Tibial artery (tissue), 4 donors: ENCODE measurements at regions not wholly inside any gene's neighbourhood (a gene's known extent, or its start where the extent isn't known, plus 50 kb on each side); places are given as distances from the start of the nearest gene placed in this dataset.
"Not testable (repeated sequence)": the region's sequence is repeated elsewhere in the genome, so short reads cannot be mapped to it uniquely, and the experiment has no call there.

Experiments
- DNase-seq, 2 donors: peaks; one replicate each; pipeline ENCODE4 v3.0.0-alpha.2; 2019
- H3K27ac ChIP-seq, 2 donors: fragments of 200-600 bp; sonication (generic) in 1 of 2; 1 replicate in 1 of 2; 2 replicates in 1 of 2; pipeline ENCODE4 v1.5.1; 2018 to 2019; ENCODE audit warnings: mild to moderate bottlenecking in 1 of 2
- H3K27me3 ChIP-seq, 2 donors: fragments of 200-600 bp; sonication (generic) in 1 of 2; one replicate each; pipeline versions ENCODE4 v1.5.1 to v1.6.0; 2016 to 2019
- H3K36me3 ChIP-seq, 3 donors: fragments of 200-600 bp; sonication (generic) in 2 of 3; one replicate each; pipeline ENCODE4 v1.5.1; 2016 to 2019; ENCODE audit warnings: mild to moderate bottlenecking in 2 of 3
- H3K4me1 ChIP-seq, 4 donors: fragments of 200-600 bp; sonication (generic) in 2 of 4; 1 replicate in 3 of 4; 2 replicates in 1 of 4; pipeline ENCODE4 v1.5.1; 2016 to 2019
- H3K4me3 ChIP-seq, 2 donors: fragments of 200-600 bp; sonication (generic) in 1 of 2; 1 replicate in 1 of 2; 2 replicates in 1 of 2; pipeline ENCODE4 v1.5.1; 2018 to 2019; ENCODE audit warnings: mild to moderate bottlenecking in 2 of 2
- H3K9me3 ChIP-seq, 3 donors: fragments of 200-600 bp; sonication (generic) in 1 of 3; one replicate each; pipeline ENCODE4 v1.5.1; 2016 to 2019
- CTCF ChIP-seq, 2 experiments: fragments of 200-600 bp in 1 of 2; fragments of 450-650 bp in 1 of 2; IDR thresholded peaks; one replicate each; pipeline ENCODE4 v1.5.1; 2017 to 2019; ENCODE audit warnings: antibody characterized with exemption in 2 of 2, mild to moderate bottlenecking in 1 of 2, moderate library complexity in 1 of 2
- intact Hi-C: fragments of 100-400 bp; cut with DNase I; formaldehyde crosslinking; loops from one replicate; pipeline ENCODE4 v1.15.0; 2023; ENCODE audit warnings: low total_unique reads

GRCh38 chr10:33008499-33009243 lies 50.6 kb upstream of the ITGB1 start:
- H3K4me3 ChIP-seq, result no peak overlapping the region
- peaks cover 0 to 24% (median 7%) of the 10 kb centered on the region in 4 donors for H3K4me1 ChIP-seq
- intact Hi-C loops, result no loop called here
- H3K27ac ChIP-seq, result peak overlapping the region in 1 of 2 donors; percentile 1
- no peaks in the 10 kb centered on the region for H3K9me3 ChIP-seq
- H3K36me3 ChIP-seq, result no peaks in the 10 kb centered on the region
- no peaks in the 10 kb centered on the region for H3K27me3 ChIP-seq
- TF ChIP-seq CTCF (IDR thresholded peaks at IDR 0.05), result peak; percentile 96 to 99
- peak in 1 of 2 donors; percentile 61 for DNase-seq

- H3K36me3 ChIP-seq, H3K9me3 ChIP-seq, DNase-seq, H3K4me3 ChIP-seq, intact Hi-C loops, H3K27me3 ChIP-seq: not testable (repeated sequence)
- H3K4me1 ChIP-seq, result peaks cover 0 to 24% (median 7%) of the 10 kb centered on the region in 4 donors
- peak overlapping the region in 1 of 2 donors; percentile 1 for H3K27ac ChIP-seq
Measured at GRCh38 chr10:33007731-33008381, 49.8 kb upstream of the ITGB1 start.
